Stimulated activated CD4-positive, alpha-beta T cell treated with anti-CD3 and anti-CD28 coated beads, Interleukin-4, amount 100 ng/mL, for 24 hours (primary cell): ENCODE measurements at regions not wholly inside any gene's neighbourhood (a gene's known extent, or its start where the extent isn't known, plus 50 kb on each side); places are given as distances from the start of the nearest gene placed in this dataset.
"Not testable (repeated sequence)": the region's sequence is repeated elsewhere in the genome, so short reads cannot be mapped to it uniquely, and the experiment has no call there.

Experiments used
- DNase-seq: peaks from one replicate; pipeline ENCODE4 v3.0.0-alpha.2; 2020

DNA sequence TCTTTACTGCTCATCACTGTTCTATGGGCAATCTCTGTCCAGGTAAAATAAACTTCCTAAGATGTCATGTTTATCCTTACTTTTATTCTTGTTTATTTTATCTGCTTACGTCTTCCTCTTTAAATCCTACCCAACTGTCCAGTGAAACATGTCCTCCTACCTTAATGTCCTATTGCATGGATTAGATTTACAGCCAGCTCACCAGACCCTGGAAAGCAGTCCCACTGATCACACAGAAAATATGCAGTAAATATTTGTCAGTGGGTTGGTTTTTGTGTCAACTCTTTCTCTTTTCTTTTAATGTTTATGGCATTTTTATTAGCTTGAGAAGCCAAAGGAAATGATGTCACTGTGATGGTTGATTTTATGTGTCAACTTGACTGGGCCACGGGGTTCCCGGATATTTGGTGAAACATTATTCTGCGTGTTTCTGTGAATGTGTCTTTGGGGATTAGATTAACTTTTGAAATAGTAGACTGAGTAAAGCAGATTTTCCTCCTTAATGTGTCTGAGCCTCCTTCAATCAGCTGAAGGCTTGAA is 258.3 kb downstream of the SRGAP2C start:
- no peak for DNase-seq

GRCh38 chr1:121444096-121444495 is 259.3 kb downstream of the SRGAP2C start:
- DNase-seq = no peak

DNA sequence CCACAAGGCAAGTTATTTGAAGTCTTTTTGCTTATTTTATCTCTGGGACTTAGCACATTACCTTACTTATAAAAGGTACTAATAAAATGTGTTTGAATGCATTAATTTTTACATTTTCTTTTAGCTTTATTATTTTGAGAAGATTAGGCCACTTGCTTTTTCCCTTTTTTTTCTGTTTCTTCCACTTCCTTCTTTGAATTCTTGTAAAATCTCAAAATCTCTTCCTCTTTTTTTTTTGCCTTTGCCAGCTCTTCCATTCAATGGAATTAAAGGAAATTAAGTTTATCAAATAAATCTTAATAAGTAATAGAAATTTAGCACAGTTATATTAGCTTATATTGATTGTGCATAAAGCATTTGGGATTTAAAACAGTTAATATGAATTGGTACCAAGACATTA is 260.9 kb downstream of the SRGAP2C start:
- no peak for DNase-seq

GRCh38 chr1:121447280-121447923 is 262.6 kb downstream of the SRGAP2C start:
- not testable (repeated sequence) for DNase-seq

DNA sequence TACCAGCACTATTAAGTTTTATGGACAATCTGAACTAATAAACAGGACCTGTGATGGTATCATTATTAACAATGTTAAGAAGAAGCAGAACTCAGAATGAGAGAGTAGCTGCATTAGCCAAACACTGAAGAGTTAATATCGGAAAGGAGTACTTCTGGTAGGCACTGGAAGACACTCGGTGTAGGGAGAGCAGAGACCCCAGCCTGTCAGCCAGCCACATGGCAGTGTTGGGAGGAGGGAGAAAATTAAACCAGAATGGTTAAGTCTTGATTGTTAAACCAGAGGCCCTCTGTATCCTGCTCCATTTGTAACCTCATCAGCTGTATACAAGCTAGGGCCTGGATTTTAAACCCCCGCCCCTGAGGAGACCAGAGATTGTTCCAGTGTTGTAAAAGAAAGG is 263.3 kb downstream of the SRGAP2C start:
- DNase-seq = not testable (repeated sequence)

- DNase-seq = no peak
Observed at GRCh38 chr1:121448851-121449250, 264.1 kb downstream of the SRGAP2C start.

DNA sequence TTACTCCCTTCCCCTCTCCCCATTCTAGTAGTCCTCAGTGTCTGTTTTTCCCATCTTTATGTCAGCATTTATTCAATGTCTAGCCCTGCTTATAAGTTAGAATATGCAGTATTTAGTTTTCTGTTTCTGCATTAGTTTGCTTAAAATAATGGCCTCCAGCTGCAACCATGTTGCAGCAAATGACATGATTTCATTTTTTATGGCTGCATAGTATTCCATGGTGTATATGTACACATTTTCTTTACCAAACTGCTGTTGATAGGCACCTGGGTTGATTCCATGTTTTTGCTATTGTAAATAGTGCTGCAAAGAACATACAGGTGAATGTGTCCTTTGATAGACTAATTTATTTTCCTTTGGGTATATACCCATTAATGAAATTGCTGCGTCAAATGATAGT is 267.7 kb downstream of the SRGAP2C start:
- no peak for DNase-seq

- DNase-seq = no peak
Observed at GRCh38 chr1:121458291-121459048, 273.7 kb downstream of the SRGAP2C start.

DNA sequence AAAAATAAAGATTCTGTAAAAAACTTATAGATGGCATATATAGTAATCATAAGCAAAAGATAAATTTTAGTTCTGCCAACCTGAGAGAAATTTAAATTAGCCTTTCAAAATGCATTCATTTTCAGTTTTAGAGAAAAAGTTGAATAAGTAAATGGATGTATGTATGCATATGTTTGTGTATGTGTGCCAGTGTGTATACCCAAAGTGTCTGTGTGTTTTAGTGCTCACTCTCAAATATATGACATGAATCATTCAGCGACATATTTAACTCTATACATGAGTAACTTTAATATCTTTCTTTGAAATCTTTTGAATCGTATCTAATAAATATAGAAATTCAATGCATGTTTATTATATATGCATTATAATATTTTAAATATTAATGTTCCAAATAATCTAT is 274.5 kb downstream of the SRGAP2C start:
- DNase-seq = no peak

DNA sequence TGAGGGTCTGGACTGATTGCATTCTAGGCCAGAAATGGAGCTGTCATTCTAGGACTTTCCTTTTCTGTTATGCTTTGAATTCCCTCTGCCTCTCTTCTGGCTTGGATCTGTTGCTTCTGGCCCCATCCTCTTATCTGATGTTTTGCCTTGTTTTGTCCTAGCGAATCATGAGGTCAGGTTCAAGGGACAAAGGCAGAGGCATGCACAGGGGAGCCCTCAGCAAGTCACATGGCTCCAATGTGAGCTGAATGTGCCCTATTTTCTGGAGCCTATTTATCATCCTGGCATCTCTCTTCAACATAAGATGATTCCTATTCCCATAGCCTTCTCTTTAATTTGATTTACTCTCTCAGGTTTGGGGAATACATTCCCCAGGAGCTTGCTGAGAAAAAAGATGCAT is 284.6 kb downstream of the SRGAP2C start:
- not testable (repeated sequence) for DNase-seq

DNA sequence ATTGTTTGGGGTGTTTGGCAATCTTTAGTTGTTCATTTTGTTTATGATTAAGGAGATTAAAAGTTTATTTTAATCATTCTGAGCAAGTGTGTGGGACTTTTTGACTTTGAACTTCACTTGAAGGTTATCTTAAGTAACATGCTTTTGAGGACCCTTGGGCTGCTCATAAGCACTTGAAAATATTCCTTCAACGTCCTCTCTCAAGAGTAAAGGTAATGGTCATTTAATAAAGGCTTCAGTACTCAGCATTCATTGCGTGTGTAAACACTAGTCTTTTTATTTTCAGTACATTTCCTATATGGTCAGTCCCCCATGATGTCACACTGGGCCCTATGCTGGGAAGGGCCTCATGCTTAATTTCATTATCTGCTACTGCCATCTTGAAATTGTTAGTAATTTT is 285.6 kb downstream of the SRGAP2C start:
- DNase-seq = not testable (repeated sequence)

DNA sequence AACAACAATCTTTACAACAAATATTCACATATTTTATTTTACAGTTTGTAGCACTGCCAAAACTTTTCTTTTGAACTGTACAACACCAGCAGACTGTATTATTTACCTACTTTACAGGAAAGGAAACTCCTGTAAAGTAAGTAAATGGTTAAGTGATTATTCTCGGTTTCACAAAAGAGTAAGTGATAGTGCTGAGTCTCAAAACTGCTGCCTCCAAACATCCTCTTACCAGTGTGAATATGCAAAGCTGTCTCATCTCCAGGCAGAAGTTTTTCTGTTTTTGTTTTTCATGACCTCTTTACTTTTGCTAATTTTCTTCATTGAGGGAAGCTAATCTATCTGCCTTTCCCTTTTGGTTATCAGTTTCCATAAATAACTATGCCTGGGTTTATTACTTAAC is 286.7 kb downstream of the SRGAP2C start:
- DNase-seq = no peak

- no peak for DNase-seq
Observed at GRCh38 chr1:121472017-121472416, 287.2 kb downstream of the SRGAP2C start.

- DNase-seq = no peak
Observed at GRCh38 chr1:121483234-121483633, 298.5 kb downstream of the SRGAP2C start.

DNA sequence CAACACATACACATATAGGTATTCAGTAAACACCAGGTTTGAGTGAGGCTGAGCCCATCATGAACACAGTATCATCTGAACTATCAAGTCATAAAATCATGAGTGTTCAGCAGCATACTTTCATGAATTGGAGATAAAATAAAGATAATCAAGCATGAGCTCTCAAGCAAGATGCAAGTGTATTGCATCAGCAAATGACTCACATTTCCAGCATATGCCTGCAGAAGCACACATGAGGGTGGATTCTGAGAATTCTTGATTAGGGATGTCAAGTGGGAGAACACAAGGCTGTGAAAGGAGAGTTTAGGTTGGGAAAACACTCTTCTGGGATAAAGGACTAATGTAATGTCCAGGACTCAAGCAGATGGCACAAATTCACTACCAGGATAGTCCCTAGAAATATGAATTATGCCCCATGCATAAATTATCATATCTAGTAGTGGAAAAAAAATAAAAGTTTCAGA is 299.2 kb downstream of the SRGAP2C start:
- peak; percentile 4 for DNase-seq

GRCh38 chr1:121494796-121495195 is 310.0 kb downstream of the SRGAP2C start:
- not testable (repeated sequence) for DNase-seq

- not testable (repeated sequence) for DNase-seq
Observed at GRCh38 chr1:121511455-121511854, 326.7 kb downstream of the SRGAP2C start.

- DNase-seq = not testable (repeated sequence)
Observed at GRCh38 chr1:121511876-121512275, 327.1 kb downstream of the SRGAP2C start.

DNA sequence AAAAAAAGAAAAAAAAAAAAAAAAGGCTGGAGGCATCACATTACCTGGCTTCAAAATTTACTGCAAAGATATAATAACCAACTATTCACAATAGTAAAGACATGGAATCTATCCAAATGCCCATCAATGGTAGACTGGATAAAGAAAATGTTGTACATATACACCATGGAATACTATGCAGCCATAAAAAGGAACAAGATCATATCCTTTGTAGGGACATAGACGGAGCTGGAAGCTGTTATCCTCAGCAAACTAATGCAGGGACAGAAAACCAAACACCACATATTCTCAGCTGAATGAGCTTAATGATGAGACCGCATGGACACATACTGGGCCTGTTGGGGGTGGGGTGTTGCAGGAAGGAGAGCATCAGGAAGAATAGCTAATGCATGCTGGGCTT is 330.5 kb downstream of the SRGAP2C start:
- no peak for DNase-seq

GRCh38 chr1:121516234-121516967 is 331.6 kb downstream of the SRGAP2C start:
- peak; percentile 15 for DNase-seq

- no peak for DNase-seq
Observed at GRCh38 chr1:121517586-121518230, 332.9 kb downstream of the SRGAP2C start.

- no peak for DNase-seq
Observed at GRCh38 chr1:121518726-121519041, 333.9 kb downstream of the SRGAP2C start.
